ENCODE measurements at regions not wholly inside any gene's neighbourhood (a gene's known extent, or its start where the extent isn't known, plus 50 kb on each side); places are given as distances from the start of the nearest gene placed in this dataset.

DNA sequence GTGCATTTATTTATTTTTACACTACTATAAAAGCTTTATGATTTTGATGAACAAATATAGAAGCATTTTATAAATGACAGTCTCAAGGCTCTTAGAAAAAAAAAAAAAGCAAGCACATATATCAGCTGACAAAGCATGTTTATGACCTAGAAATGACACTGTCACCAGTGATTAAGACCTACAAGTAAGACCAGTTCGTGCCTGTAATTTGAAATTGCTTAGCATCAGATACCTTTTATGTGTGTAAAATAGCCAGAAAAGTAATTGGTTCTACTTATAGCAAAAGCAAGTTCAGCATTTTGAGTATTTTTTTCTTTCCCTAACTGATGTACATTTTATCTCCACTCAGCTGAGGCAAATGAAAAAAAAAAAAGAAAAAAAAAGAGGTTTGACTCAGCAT is 808.4 kb downstream of the CDH18 start:
- no peak overlapping the region for H2AFZ ChIP-seq (ENCODE audit: control insufficient read depth, low read length)
- H3K4me2 ChIP-seq (ENCODE audit: control insufficient read depth, extremely low read depth, insufficient read depth, low read depth, low read length), result no peak overlapping the region
- H3K4me3 ChIP-seq (ENCODE audit: control insufficient read depth in 2 of 3, extremely low read depth in 1 of 3, insufficient read depth in 2 of 3, low read depth in 1 of 3, low read length in 3 of 3), result no peak overlapping the region
- DNase-seq (ENCODE audit: low read depth, low spot score), result no peak
- H4K20me1 ChIP-seq (ENCODE audit: control insufficient read depth, extremely low read depth, insufficient read depth, low read length), result no peaks in the 10 kb centered on the region
- H3K27ac ChIP-seq (ENCODE audit: control insufficient read depth, insufficient read depth, low read length), result no peak overlapping the region
- no peaks in the 10 kb centered on the region for H3K9me1 ChIP-seq (ENCODE audit: control insufficient read depth, extremely low read depth, insufficient read depth, low read length)
- no peak for FAIRE-seq
- no peaks in the 10 kb centered on the region for H3K36me3 ChIP-seq (ENCODE audit: control insufficient read depth in 2 of 2, extremely low read depth in 1 of 2, insufficient read depth in 2 of 2, low read length in 2 of 2)
- no peaks in the 10 kb centered on the region for H3K27me3 ChIP-seq (ENCODE audit: control insufficient read depth, extremely low read depth, insufficient read depth, low read length)
- no peak overlapping the region for H3K9ac ChIP-seq (ENCODE audit: control insufficient read depth, extremely low read depth, insufficient read depth, low read length)
- TF ChIP-seq CTCF (optimal IDR thresholded peaks at IDR 0.05 in 1 of 3, IDR thresholded peaks at IDR 0.05 in 1 of 3, conservative IDR thresholded peaks at IDR 0.05 in 1 of 3; ENCODE audit: extremely low read depth in 1 of 3, insufficient read depth in 2 of 3, low read length in 3 of 3) (no peak), EZH2 (IDR thresholded peaks at IDR 0.05; ENCODE audit: low read length) (no peak)
- no peaks in the 10 kb centered on the region for H3K79me2 ChIP-seq (ENCODE audit: control insufficient read depth, insufficient read depth, low read length)
- no peaks in the 10 kb centered on the region for H3K9me3 ChIP-seq (ENCODE audit: control insufficient read depth, low read depth, low read length)
- no peaks in the 10 kb centered on the region for H3K4me1 ChIP-seq (ENCODE audit: control insufficient read depth, extremely low read depth, insufficient read depth, low read length)
- dilution Hi-C loops (cut with MboI; ENCODE audit: extremely low pct_ligation_motif_present, low sequenced_read_pairs), result no loop called here

GRCh38 chr5:19189176-19189575 is 798.8 kb downstream of the CDH18 start:
- Histone ChIP-seq H3K27me3 (ENCODE audit: control insufficient read depth, extremely low read depth, insufficient read depth, low read length) (no peaks in the 10 kb centered on the region), H3K9me1 (ENCODE audit: control insufficient read depth, extremely low read depth, insufficient read depth, low read length) (no peaks in the 10 kb centered on the region), H3K4me2 (ENCODE audit: control insufficient read depth, extremely low read depth, insufficient read depth, low read depth, low read length) (no peak overlapping the region), H3K4me3 (ENCODE audit: control insufficient read depth in 2 of 3, extremely low read depth in 1 of 3, insufficient read depth in 2 of 3, low read depth in 1 of 3, low read length in 3 of 3) (no peak overlapping the region), H3K27ac (ENCODE audit: control insufficient read depth, insufficient read depth, low read length) (no peak overlapping the region), H4K20me1 (ENCODE audit: control insufficient read depth, extremely low read depth, insufficient read depth, low read length) (no peaks in the 10 kb centered on the region), H3K4me1 (ENCODE audit: control insufficient read depth, extremely low read depth, insufficient read depth, low read length) (no peaks in the 10 kb centered on the region), H3K9ac (ENCODE audit: control insufficient read depth, extremely low read depth, insufficient read depth, low read length) (no peak overlapping the region), H3K36me3 (ENCODE audit: control insufficient read depth in 2 of 2, extremely low read depth in 1 of 2, insufficient read depth in 2 of 2, low read length in 2 of 2) (no peaks in the 10 kb centered on the region), H3K79me2 (ENCODE audit: control insufficient read depth, insufficient read depth, low read length) (no peaks in the 10 kb centered on the region), H3K9me3 (ENCODE audit: control insufficient read depth, low read depth, low read length) (no peaks in the 10 kb centered on the region), H2AFZ (ENCODE audit: control insufficient read depth, low read length) (no peak overlapping the region)
- TF ChIP-seq EZH2 (IDR thresholded peaks at IDR 0.05; ENCODE audit: low read length) (no peak), CTCF (optimal IDR thresholded peaks at IDR 0.05 in 1 of 3, IDR thresholded peaks at IDR 0.05 in 1 of 3, conservative IDR thresholded peaks at IDR 0.05 in 1 of 3; ENCODE audit: extremely low read depth in 1 of 3, insufficient read depth in 2 of 3, low read length in 3 of 3) (no peak)
- no peak for DNase-seq (ENCODE audit: low read depth, low spot score)
- no peak for FAIRE-seq
- dilution Hi-C loops (cut with MboI; ENCODE audit: extremely low pct_ligation_motif_present, low sequenced_read_pairs), result no loop called here
